Pancreas (tissue), 10 donors: ENCODE measurements at regions not wholly inside any gene's neighbourhood (a gene's known extent, or its start where the extent isn't known, plus 50 kb on each side); places are given as distances from the start of the nearest gene placed in this dataset.

Experiments used
- ATAC-seq, 4 donors: fragments of 200-7000 bp; cut with Tn5 transposase; one replicate each; pipeline versions ENCODE4 v1.8.0 to v1.9.1; 2020; ENCODE audit warnings: mild to moderate bottlenecking in 4 of 4, moderate library complexity in 4 of 4
- DNase-seq, 6 donors: peaks; one replicate each; pipeline ENCODE4 v3.0.0-alpha.2; 2020
- FAIRE-seq: peaks from 2 replicates; lab custom pipeline; 2012; peaks lifted over from hg19 to GRCh38; lab: Jason Lieb, UNC
- H3K27ac ChIP-seq, 4 donors: fragments of 200-600 bp; sonication (generic); 1 replicate in 3 of 4; 2 replicates in 1 of 4; pipeline versions ENCODE4 v1.5.0 to v1.8.0; 2020
- H3K27me3 ChIP-seq, 4 donors: fragments of 200-600 bp; one replicate each; pipeline ENCODE4 v1.8.0; 2021
- H3K36me3 ChIP-seq, 3 donors: fragments of 200-600 bp; sonication (generic) in 1 of 3; one replicate each; pipeline versions ENCODE4 v1.5.0 to v1.8.0; 2020 to 2021
- H3K4me1 ChIP-seq, 3 donors: fragments of 200-600 bp; one replicate each; pipeline ENCODE4 v1.8.0; 2021
- H3K4me3 ChIP-seq, 4 donors: fragments of 200-600 bp; sonication (generic) in 2 of 4; one replicate each; pipeline versions ENCODE4 v1.5.0 to v1.8.0; 2020 to 2021
- H3K9me3 ChIP-seq, 4 donors: fragments of 200-600 bp; one replicate each; pipeline ENCODE4 v1.8.0; 2021
- CTCF ChIP-seq, 4 donors: fragments of 200-600 bp; sonication (generic) in 3 of 4; IDR thresholded peaks; one replicate each; pipeline versions ENCODE4 v1.5.0 to v1.8.0; 2021; ENCODE audit warnings: antibody characterized with exemption in 4 of 4
- WGBS, 2 donors: extraction: QIAGEN DNeasy Blood & Tissue Kit; methylation state at CpG; one replicate each; pipeline ENCODE4 v1.1.7; 2013; 5-methylcytosine and 5-hydroxymethylcytosine counted together
- intact Hi-C, 3 donors: fragments of 100-400 bp; cut with DNase I; formaldehyde crosslinking; loops; one replicate each; pipeline versions ENCODE4 v1.11.1 to v1.14.2; 2022
- donor health status: healthy with polysubstance abuse.
- donor health status: DM: no; HTN: no; CAD: no; lungs with moderate emphysema.
- donor health status: DM: no; HTN: no; CAD: no.
- donor health status: control.
- donor health status: control.
- donor health status: Bipolar disorder and iron deficiency.
- donor health status: DM: yes; HTN: yes; CAD: no.
- donor health status: DM: no; HTN: no; CAD: no.
- donor health status: DM: no; HTN: no; CAD: no.
- donor health status: DM: yes; HTN: yes; CAD: no.

GRCh38 chr2:66651295-66651694 lies 216.4 kb downstream of the MEIS1 start:
- DNase-seq (no peak), ATAC-seq (no peak), FAIRE-seq (no peak)
- H3K4me3 ChIP-seq = no peak overlapping the region
- H3K9me3 ChIP-seq = no peaks in the 10 kb centered on the region
- H3K4me1 ChIP-seq = no peaks in the 10 kb centered on the region
- H3K27me3 ChIP-seq = no peaks in the 10 kb centered on the region
- H3K36me3 ChIP-seq = no peaks in the 10 kb centered on the region
- no peak for TF ChIP-seq CTCF (IDR thresholded peaks at IDR 0.05)
- no peak overlapping the region for H3K27ac ChIP-seq
- intact Hi-C loops = no loop called here

- Histone ChIP-seq H3K27me3 (no peaks in the 10 kb centered on the region), H3K4me3 (no peak overlapping the region), H3K27ac (no peak overlapping the region), H3K36me3 (no peaks in the 10 kb centered on the region), H3K4me1 (no peaks in the 10 kb centered on the region), H3K9me3 (no peaks in the 10 kb centered on the region)
- ATAC-seq (no peak), FAIRE-seq (no peak), DNase-seq (no peak)
- no peak for TF ChIP-seq CTCF (IDR thresholded peaks at IDR 0.05)
- intact Hi-C loops = no loop called here
These were observed 225.9 kb downstream of the MEIS1 start for GRCh38 chr2:66660804-66661203.

GRCh38 chr2:66661253-66662173 lies 226.6 kb downstream of the MEIS1 start:
- FAIRE-seq = no peak

GRCh38 chr2:66665124-66665984 lies 230.4 kb downstream of the MEIS1 start:
- no peaks in the 10 kb centered on the region for H3K4me1 ChIP-seq
- WGBS, 2 donors = 81 to 85% methylated on average over 5 of the region's 5 CpGs
- FAIRE-seq = no peak
- H3K27ac ChIP-seq = no peak overlapping the region
- H3K36me3 ChIP-seq = no peaks in the 10 kb centered on the region
- intact Hi-C loops = no loop called here
- TF ChIP-seq CTCF (IDR thresholded peaks at IDR 0.05) = no peak
- no peak overlapping the region for H3K4me3 ChIP-seq
- no peaks in the 10 kb centered on the region for H3K27me3 ChIP-seq
- H3K9me3 ChIP-seq = no peaks in the 10 kb centered on the region
- no peak for DNase-seq
- ATAC-seq = no peak

More at GRCh38 chr2:66661253-66662173, 226.6 kb downstream of the MEIS1 start:
- ATAC-seq = no peak
- Histone ChIP-seq H3K36me3 (no peaks in the 10 kb centered on the region), H3K9me3 (no peaks in the 10 kb centered on the region), H3K4me3 (no peak overlapping the region), H3K4me1 (no peaks in the 10 kb centered on the region), H3K27me3 (no peaks in the 10 kb centered on the region), H3K27ac (no peak overlapping the region)
- no peak for TF ChIP-seq CTCF (IDR thresholded peaks at IDR 0.05)
- 85 to 86% methylated on average over 10 of the region's 10 CpGs for WGBS, 2 donors
- intact Hi-C loops = no loop called here
- peak in 1 of 6 donors; percentile 33 for DNase-seq
